Karpas-422 (cell line): ENCODE measurements at regions not wholly inside any gene's neighbourhood (a gene's known extent, or its start where the extent isn't known, plus 50 kb on each side); places are given as distances from the start of the nearest gene placed in this dataset.

Source experiments
- DNase-seq: peaks from one replicate; pipeline ENCODE4 v3.0.0-alpha.2; 2015
- H2AFZ ChIP-seq: fragments of 200-600 bp; sonication (generic); 2 replicates; pipeline ENCODE4 v1.6.1; 2014; ENCODE audit warnings: antibody characterized with exemption, low read length, mixed read lengths
- H3K27ac ChIP-seq: fragments of 200-600 bp; sonication (generic); 2 replicates; pipeline ENCODE4 v1.5.1; 2014; ENCODE audit warnings: mild to moderate bottlenecking, low read length, moderate library complexity
- H3K27me3 ChIP-seq: fragments of 200-600 bp; sonication (generic); 2 replicates; pipeline ENCODE4 v1.6.1; 2014; ENCODE audit warnings: low read length, mixed read lengths
- H3K36me3 ChIP-seq: fragments of 200-600 bp; sonication (generic); 2 replicates; pipeline ENCODE4 v1.6.1; 2014; ENCODE audit warnings: low read length, mixed read lengths; ENCODE audit not compliant: insufficient read depth
- H3K4me1 ChIP-seq: fragments of 200-600 bp; sonication (generic); 2 replicates; pipeline ENCODE4 v1.6.1; 2014; ENCODE audit warnings: mild to moderate bottlenecking, low read length, mixed read lengths
- H3K4me2 ChIP-seq: fragments of 200-600 bp; sonication (generic); 2 replicates; pipeline ENCODE4 v1.6.1; 2014; ENCODE audit warnings: low read length, low read depth, mild to moderate bottlenecking; ENCODE audit not compliant: poor library complexity, severe bottlenecking
- H3K4me3 ChIP-seq: fragments of 200-600 bp; sonication (generic); 2 replicates; pipeline ENCODE4 v1.5.1; 2014; ENCODE audit warnings: mild to moderate bottlenecking, antibody characterized with exemption, low read length, mixed read lengths
- H3K79me2 ChIP-seq: fragments of 200-600 bp; sonication (generic); 2 replicates; pipeline ENCODE4 v1.6.1; 2014; ENCODE audit warnings: mild to moderate bottlenecking, low read length, mixed read lengths
- H3K9ac ChIP-seq: fragments of 200-600 bp; sonication (generic); 2 replicates; pipeline ENCODE4 v1.6.0; 2014; ENCODE audit warnings: low read length
- H3K9me2 ChIP-seq: fragments of 200-600 bp; sonication (generic), shearing (Covaris generic); replicated peaks from 2 replicates; pipeline ENCODE4 v1.6.0; 2014; ENCODE audit warnings: mild to moderate bottlenecking, low read length, moderate library complexity; ENCODE audit not compliant: insufficient read depth
- H3K9me3 ChIP-seq: fragments of 300-700, 200-600 bp; sonication (generic); 2 replicates; pipeline ENCODE4 v1.6.1; 2014; ENCODE audit warnings: low read length, mixed read lengths
- H4K20me1 ChIP-seq: fragments of 200-600 bp; sonication (generic); 2 replicates; pipeline ENCODE4 v1.6.1; 2014; ENCODE audit warnings: mild to moderate bottlenecking, antibody characterized with exemption, low read length, low read depth; ENCODE audit not compliant: insufficient read depth

GRCh38 chr10:105615715-105616365 lies 974.8 kb downstream of the SORCS3 start:
- H3K9me3 ChIP-seq: peaks cover 5% of the 10 kb centered on the region
- DNase-seq: no peak
- no peak overlapping the region for H3K4me3 ChIP-seq
- H4K20me1 ChIP-seq: no peaks in the 10 kb centered on the region
- no peak overlapping the region for H3K27ac ChIP-seq
- H3K27me3 ChIP-seq: no peaks in the 10 kb centered on the region
- no peaks in the 10 kb centered on the region for H3K4me1 ChIP-seq
- no peaks in the 10 kb centered on the region for H3K9me2 ChIP-seq
- no peak overlapping the region for H3K4me2 ChIP-seq
- no peaks in the 10 kb centered on the region for H3K79me2 ChIP-seq
- no peak overlapping the region for H2AFZ ChIP-seq
- H3K36me3 ChIP-seq: no peaks in the 10 kb centered on the region
- no peak overlapping the region for H3K9ac ChIP-seq

- peaks cover 5% of the 10 kb centered on the region; the same call in 1 of the 2 replicates for H3K9me3 ChIP-seq
- H2AFZ ChIP-seq: no peak overlapping the region
- no peaks in the 10 kb centered on the region for H3K79me2 ChIP-seq
- no peak for DNase-seq
- H3K4me1 ChIP-seq: no peaks in the 10 kb centered on the region; the same call in 1 of the 2 replicates
- H3K36me3 ChIP-seq: no peaks in the 10 kb centered on the region
- H3K4me3 ChIP-seq: no peak overlapping the region
- H3K9me2 ChIP-seq: no peaks in the 10 kb centered on the region
- H3K9ac ChIP-seq: no peak overlapping the region
- no peak overlapping the region for H3K4me2 ChIP-seq
- no peaks in the 10 kb centered on the region for H4K20me1 ChIP-seq
- H3K27me3 ChIP-seq: no peaks in the 10 kb centered on the region
- H3K27ac ChIP-seq: no peak overlapping the region
Observed at GRCh38 chr10:105611244-105611798, 970.2 kb downstream of the SORCS3 start.

GRCh38 chr10:105609451-105609850 lies 968.4 kb downstream of the SORCS3 start:
- no peak overlapping the region for H3K4me3 ChIP-seq
- no peak for DNase-seq
- no peaks in the 10 kb centered on the region for H3K79me2 ChIP-seq
- H3K27me3 ChIP-seq: no peaks in the 10 kb centered on the region
- peaks cover 9% of the 10 kb centered on the region for H3K4me1 ChIP-seq
- no peak overlapping the region for H3K9ac ChIP-seq
- H3K36me3 ChIP-seq: no peaks in the 10 kb centered on the region
- H3K27ac ChIP-seq: no peak overlapping the region
- no peak overlapping the region for H2AFZ ChIP-seq
- H3K9me2 ChIP-seq: no peaks in the 10 kb centered on the region
- H3K4me2 ChIP-seq: no peak overlapping the region
- peaks cover 2% of the 10 kb centered on the region; the same call in 1 of the 2 replicates for H3K9me3 ChIP-seq
- no peaks in the 10 kb centered on the region for H4K20me1 ChIP-seq

GRCh38 chr10:105605918-105606317 lies 964.8 kb downstream of the SORCS3 start:
- Histone ChIP-seq H3K4me2 (no peak overlapping the region), H3K79me2 (no peaks in the 10 kb centered on the region), H3K4me1 (peaks cover 9% of the 10 kb centered on the region), H3K27ac (no peak overlapping the region), H4K20me1 (no peaks in the 10 kb centered on the region), H3K4me3 (no peak overlapping the region), H3K9ac (no peak overlapping the region), H3K27me3 (no peaks in the 10 kb centered on the region), H2AFZ (no peak overlapping the region), H3K9me2 (no peaks in the 10 kb centered on the region), H3K9me3 (peaks cover 2% of the 10 kb centered on the region; the same call in 1 of the 2 replicates), H3K36me3 (no peaks in the 10 kb centered on the region)
- DNase-seq: peak; percentile 53

- Histone ChIP-seq H3K36me3 (no peaks in the 10 kb centered on the region), H3K9me2 (no peaks in the 10 kb centered on the region), H3K4me3 (no peak overlapping the region), H3K9ac (no peak overlapping the region), H3K27ac (no peak overlapping the region), H2AFZ (no peak overlapping the region), H3K4me1 (peaks cover 9% of the 10 kb centered on the region), H3K27me3 (no peaks in the 10 kb centered on the region), H3K9me3 (peaks cover 2% of the 10 kb centered on the region; the same call in 1 of the 2 replicates), H4K20me1 (no peaks in the 10 kb centered on the region), H3K4me2 (no peak overlapping the region), H3K79me2 (no peaks in the 10 kb centered on the region)
- no peak for DNase-seq
Observed at GRCh38 chr10:105605104-105605503, 964.0 kb downstream of the SORCS3 start.

- Histone ChIP-seq H3K4me1 (no peaks in the 10 kb centered on the region), H3K27me3 (no peaks in the 10 kb centered on the region), H3K9ac (no peak overlapping the region), H2AFZ (no peak overlapping the region), H3K79me2 (no peaks in the 10 kb centered on the region), H3K9me3 (peaks cover 6% of the 10 kb centered on the region), H3K27ac (no peak overlapping the region), H3K4me3 (no peak overlapping the region), H3K9me2 (no peaks in the 10 kb centered on the region), H4K20me1 (no peaks in the 10 kb centered on the region), H3K4me2 (no peak overlapping the region), H3K36me3 (no peaks in the 10 kb centered on the region)
- DNase-seq: no peak
Observed at GRCh38 chr10:105598207-105598606, 957.1 kb downstream of the SORCS3 start.

GRCh38 chr10:105597312-105597711 lies 956.2 kb downstream of the SORCS3 start:
- Histone ChIP-seq H3K4me3 (no peak overlapping the region), H3K27me3 (no peaks in the 10 kb centered on the region), H3K9ac (no peak overlapping the region), H3K27ac (no peak overlapping the region), H2AFZ (no peak overlapping the region), H4K20me1 (no peaks in the 10 kb centered on the region), H3K36me3 (no peaks in the 10 kb centered on the region), H3K79me2 (no peaks in the 10 kb centered on the region), H3K9me2 (no peaks in the 10 kb centered on the region), H3K4me2 (no peak overlapping the region), H3K4me1 (no peaks in the 10 kb centered on the region), H3K9me3 (peaks cover 11% of the 10 kb centered on the region)
- DNase-seq: no peak

GRCh38 chr10:105596749-105597148 lies 955.7 kb downstream of the SORCS3 start:
- Histone ChIP-seq H3K36me3 (no peaks in the 10 kb centered on the region), H3K4me2 (no peak overlapping the region), H4K20me1 (no peaks in the 10 kb centered on the region), H3K79me2 (no peaks in the 10 kb centered on the region), H3K9me3 (peaks cover 11% of the 10 kb centered on the region), H3K4me1 (no peaks in the 10 kb centered on the region), H3K9me2 (no peaks in the 10 kb centered on the region), H3K4me3 (no peak overlapping the region), H3K9ac (no peak overlapping the region), H3K27ac (no peak overlapping the region), H2AFZ (no peak overlapping the region), H3K27me3 (no peaks in the 10 kb centered on the region)
- DNase-seq: no peak
